NCI-H82 (cell line): ENCODE measurements at regions not wholly inside any gene's neighbourhood (a gene's known extent, or its start where the extent isn't known, plus 50 kb on each side); places are given as distances from the start of the nearest gene placed in this dataset.

Experiments
- DNase-seq: peaks from one replicate; lab custom pipeline; 2025; lab: John Stamatoyannopoulos, UW

GRCh38 chr3:72372161-72372560 is 476.1 kb downstream of the SHQ1 start:
- DNase-seq: no peak

GRCh38 chr3:72371431-72371830 is 476.8 kb downstream of the SHQ1 start:
- DNase-seq: no peak

GRCh38 chr3:72370947-72371346 is 477.3 kb downstream of the SHQ1 start:
- no peak for DNase-seq

GRCh38 chr3:72369681-72370080 is 478.6 kb downstream of the SHQ1 start:
- DNase-seq: no peak

- no peak for DNase-seq
Observed at GRCh38 chr3:72368331-72368975, 479.8 kb downstream of the SHQ1 start.

GRCh38 chr3:72361990-72362389 is 486.3 kb downstream of the SHQ1 start:
- DNase-seq: no peak

GRCh38 chr3:72359743-72360142 is 488.5 kb downstream of the SHQ1 start:
- no peak for DNase-seq

GRCh38 chr3:72355168-72355567 is 493.1 kb downstream of the SHQ1 start:
- peak; percentile 85 for DNase-seq

- no peak for DNase-seq
Observed at GRCh38 chr3:72354486-72354885, 493.8 kb downstream of the SHQ1 start.

- DNase-seq: no peak
Observed at GRCh38 chr3:72353236-72354128, 494.8 kb downstream of the SHQ1 start.

GRCh38 chr3:72352176-72352575 is 496.1 kb downstream of the SHQ1 start:
- DNase-seq: no peak

- no peak for DNase-seq
Observed at GRCh38 chr3:72351536-72351935, 496.7 kb downstream of the SHQ1 start.

GRCh38 chr3:72350761-72351505 is 497.3 kb downstream of the SHQ1 start:
- DNase-seq: no peak

GRCh38 chr3:72348357-72348756 is 499.9 kb downstream of the SHQ1 start:
- DNase-seq: no peak

GRCh38 chr3:72347819-72348319 is 500.4 kb downstream of the SHQ1 start:
- DNase-seq: no peak

GRCh38 chr3:72346526-72346926 is 501.7 kb downstream of the SHQ1 start:
- no peak for DNase-seq

GRCh38 chr3:72345980-72346379 is 502.3 kb downstream of the SHQ1 start:
- DNase-seq: peak; percentile 6

GRCh38 chr3:72345237-72345878 is 502.9 kb downstream of the SHQ1 start:
- no peak for DNase-seq

GRCh38 chr3:72344647-72345046 is 503.6 kb downstream of the SHQ1 start:
- no peak for DNase-seq

- no peak for DNase-seq
Observed at GRCh38 chr3:72344236-72344635, 504.0 kb downstream of the SHQ1 start.

GRCh38 chr3:72343078-72343477 is 505.2 kb downstream of the SHQ1 start:
- no peak for DNase-seq

GRCh38 chr3:72342450-72342849 is 505.8 kb downstream of the SHQ1 start:
- no peak for DNase-seq
